ENCODE measurements at regions not wholly inside any gene's neighbourhood (a gene's known extent, or its start where the extent isn't known, plus 50 kb on each side); places are given as distances from the start of the nearest gene placed in this dataset.

DNA sequence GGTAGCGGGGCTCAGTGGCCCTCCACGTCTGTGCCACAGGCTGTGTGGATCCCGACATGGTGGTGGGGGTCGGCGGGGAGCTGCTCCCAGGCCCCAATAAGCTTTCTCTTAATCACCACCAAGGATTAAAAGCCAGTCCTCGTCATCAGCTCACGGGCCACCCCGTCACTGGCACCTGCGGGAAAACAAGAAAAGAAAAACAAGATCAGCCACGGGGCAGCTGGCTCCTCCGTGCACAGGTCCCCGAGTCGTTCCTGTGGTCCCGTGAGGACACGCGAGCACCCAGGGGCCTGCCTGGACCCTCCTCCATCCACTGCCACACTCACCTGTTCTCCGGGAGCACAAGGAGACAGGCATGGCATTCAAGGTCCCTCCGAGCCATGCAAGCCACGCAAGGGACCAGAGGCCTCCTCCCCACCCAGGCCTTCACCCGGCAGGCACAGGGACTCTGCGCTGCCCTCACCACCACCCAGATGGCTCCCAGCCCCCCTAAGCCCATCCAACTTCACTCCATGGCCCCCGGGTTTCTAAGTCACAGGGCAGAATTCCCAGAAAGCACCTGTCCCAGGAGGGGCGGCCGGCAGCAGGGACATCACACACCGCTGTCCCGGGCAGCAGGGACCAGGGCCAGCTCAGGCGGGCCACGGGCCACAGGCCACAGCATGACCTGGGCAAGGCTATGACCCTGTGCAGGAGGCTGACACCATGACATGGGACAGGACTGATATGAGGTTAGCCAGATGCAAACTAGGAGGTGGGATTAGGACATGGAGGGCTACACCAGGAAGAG is 72.0 kb downstream of the NCOR2 start:
- H3K4me3 Mint-ChIP-seq (ENCODE audit: unreplicated experiment) = no peak overlapping the region
- peaks cover 27% of the 10 kb centered on the region for H3K4me1 Mint-ChIP-seq (ENCODE audit: low read depth, unreplicated experiment)
- Histone ChIP-seq H3K9me3 (no peaks in the 10 kb centered on the region), H3K27me3 (replicated peaks; ENCODE audit: control insufficient read depth, insufficient read depth, low read length) (no peaks in the 10 kb centered on the region), H3K36me3 (ENCODE audit: control insufficient read depth, insufficient read depth, low read length) (no peaks in the 10 kb centered on the region), H3K4me1 (peaks cover 24% of the 10 kb centered on the region), H3K4me3 (ENCODE audit: low read depth, low read length) (no peak overlapping the region)
- peak overlapping the region; percentile 61 for H3K27ac Mint-ChIP-seq (ENCODE audit: unreplicated experiment)
- peaks cover 15% of the 10 kb centered on the region for H3K36me3 Mint-ChIP-seq (ENCODE audit: insufficient read depth, unreplicated experiment)
- TF ChIP-seq, protein P1, sequence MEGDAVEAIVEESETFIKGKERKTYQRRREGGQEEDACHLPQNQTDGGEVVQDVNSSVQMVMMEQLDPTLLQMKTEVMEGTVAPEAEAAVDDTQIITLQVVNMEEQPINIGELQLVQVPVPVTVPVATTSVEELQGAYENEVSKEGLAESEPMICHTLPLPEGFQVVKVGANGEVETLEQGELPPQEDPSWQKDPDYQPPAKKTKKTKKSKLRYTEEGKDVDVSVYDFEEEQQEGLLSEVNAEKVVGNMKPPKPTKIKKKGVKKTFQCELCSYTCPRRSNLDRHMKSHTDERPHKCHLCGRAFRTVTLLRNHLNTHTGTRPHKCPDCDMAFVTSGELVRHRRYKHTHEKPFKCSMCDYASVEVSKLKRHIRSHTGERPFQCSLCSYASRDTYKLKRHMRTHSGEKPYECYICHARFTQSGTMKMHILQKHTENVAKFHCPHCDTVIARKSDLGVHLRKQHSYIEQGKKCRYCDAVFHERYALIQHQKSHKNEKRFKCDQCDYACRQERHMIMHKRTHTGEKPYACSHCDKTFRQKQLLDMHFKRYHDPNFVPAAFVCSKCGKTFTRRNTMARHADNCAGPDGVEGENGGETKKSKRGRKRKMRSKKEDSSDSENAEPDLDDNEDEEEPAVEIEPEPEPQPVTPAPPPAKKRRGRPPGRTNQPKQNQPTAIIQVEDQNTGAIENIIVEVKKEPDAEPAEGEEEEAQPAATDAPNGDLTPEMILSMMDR (IDR thresholded peaks at IDR 0.05; ENCODE audit: insufficient read depth in 1 of 2, low read depth in 1 of 2, low read length in 1 of 2, severe bottlenecking in 1 of 2, unreplicated experiment in 1 of 2) = no peak
- POLR2A ChIA-PET = no interaction called here
- BruUV-seq (replicated peaks) = no TSS peak
- no peaks in the 10 kb centered on the region for H3K9me3 Mint-ChIP-seq (ENCODE audit: unreplicated experiment)
- no peak for DNase-seq
- intact Hi-C loops (cut with micrococcal nuclease; ENCODE audit: unreplicated experiment) = no loop called here
- CTCF ChIA-PET = no interaction called here
- no peaks in the 10 kb centered on the region for H3K27me3 Mint-ChIP-seq (ENCODE audit: insufficient read depth, unreplicated experiment)

DNA sequence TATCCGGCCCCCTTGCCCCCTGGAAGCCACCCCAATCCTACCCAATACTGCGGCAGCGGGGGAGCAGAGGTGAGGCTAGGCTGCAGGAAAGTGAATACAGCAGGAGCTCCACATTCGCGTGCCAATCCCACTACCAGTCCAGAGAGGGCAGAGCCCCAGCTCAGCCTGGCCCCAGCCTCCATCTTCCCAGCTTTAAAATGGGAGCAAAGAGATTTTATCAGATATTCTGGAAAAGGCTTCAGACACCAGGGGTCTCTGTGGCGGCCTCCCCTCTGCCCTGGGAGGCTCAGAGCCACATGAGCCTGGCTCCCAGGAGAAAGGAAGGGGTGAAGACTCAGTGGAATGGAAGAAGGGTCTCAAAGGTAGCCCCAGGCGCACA is 72.7 kb downstream of the NCOR2 start:
- Mint-ChIP-seq H3K4me3 (ENCODE audit: unreplicated experiment) (no peak overlapping the region), H3K4me1 (ENCODE audit: low read depth, unreplicated experiment) (peaks cover 25% of the 10 kb centered on the region), H3K36me3 (ENCODE audit: insufficient read depth, unreplicated experiment) (peaks cover 14% of the 10 kb centered on the region), H3K27ac (ENCODE audit: unreplicated experiment) (no peak overlapping the region), H3K9me3 (ENCODE audit: unreplicated experiment) (no peaks in the 10 kb centered on the region), H3K27me3 (ENCODE audit: insufficient read depth, unreplicated experiment) (no peaks in the 10 kb centered on the region)
- ChIA-PET CTCF (no interaction called here), POLR2A (no interaction called here)
- Histone ChIP-seq H3K9me3 (no peaks in the 10 kb centered on the region), H3K4me3 (ENCODE audit: low read depth, low read length) (no peak overlapping the region), H3K4me1 (peaks cover 17% of the 10 kb centered on the region), H3K36me3 (ENCODE audit: control insufficient read depth, insufficient read depth, low read length) (no peaks in the 10 kb centered on the region; the same call in 1 of the 2 replicates), H3K27me3 (replicated peaks; ENCODE audit: control insufficient read depth, insufficient read depth, low read length) (no peaks in the 10 kb centered on the region)
- intact Hi-C loops (cut with micrococcal nuclease; ENCODE audit: unreplicated experiment) = no loop called here
- no TSS peak for BruUV-seq (replicated peaks)
- no peak for DNase-seq
- TF ChIP-seq, protein P1 (IDR thresholded peaks at IDR 0.05; ENCODE audit: insufficient read depth in 1 of 2, low read depth in 1 of 2, low read length in 1 of 2, severe bottlenecking in 1 of 2, unreplicated experiment in 1 of 2) = no peak

DNA sequence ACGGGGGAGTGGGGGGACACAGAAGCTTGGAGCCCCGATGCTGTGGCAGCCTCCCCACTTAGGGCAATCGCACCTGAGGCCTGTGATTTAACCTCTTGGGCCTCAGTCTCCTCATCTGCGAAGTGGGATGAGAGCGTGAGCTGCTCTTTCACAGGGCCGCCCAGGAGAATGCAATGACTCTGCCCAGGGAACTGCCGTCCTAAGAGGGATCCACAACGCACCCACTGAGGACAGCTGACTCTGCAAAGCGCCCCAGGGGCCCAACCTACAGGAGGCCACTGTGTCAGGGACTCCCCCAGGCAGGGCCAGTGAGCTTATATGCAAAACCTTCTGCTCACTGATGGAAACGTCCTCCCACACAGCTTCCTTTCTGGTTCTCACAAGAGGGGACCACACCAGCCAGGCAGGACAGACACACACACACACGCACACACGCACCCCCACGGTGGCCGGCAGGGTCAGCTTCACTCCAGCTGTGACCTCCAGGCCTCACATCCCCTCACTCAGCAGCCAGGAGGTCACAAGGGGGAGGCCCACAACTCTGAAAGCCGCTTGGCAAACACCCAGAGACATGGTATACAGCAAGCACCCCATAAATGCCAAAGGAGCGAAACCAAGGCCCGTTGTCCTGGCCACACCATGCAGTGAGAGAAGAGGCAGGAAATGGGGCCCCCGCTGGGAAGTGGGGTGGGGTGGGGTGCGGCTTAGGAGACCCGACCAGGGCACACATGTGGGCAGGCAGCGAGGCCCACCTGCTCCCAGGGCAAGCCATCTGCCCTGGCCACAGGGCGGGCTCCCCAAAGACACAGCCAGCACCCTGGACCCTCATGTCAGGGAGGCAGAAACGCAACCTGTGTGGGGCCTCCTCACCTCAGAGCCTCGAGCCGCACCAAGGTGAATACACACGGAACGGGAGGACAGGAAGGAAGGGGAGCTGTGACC is 73.3 kb downstream of the NCOR2 start:
- ChIA-PET POLR2A (no interaction called here), CTCF (no interaction called here)
- Histone ChIP-seq H3K4me1 (peaks cover 11% of the 10 kb centered on the region), H3K27me3 (replicated peaks; ENCODE audit: control insufficient read depth, insufficient read depth, low read length) (no peaks in the 10 kb centered on the region), H3K9me3 (no peaks in the 10 kb centered on the region), H3K4me3 (ENCODE audit: low read depth, low read length) (no peak overlapping the region), H3K36me3 (ENCODE audit: control insufficient read depth, insufficient read depth, low read length) (no peaks in the 10 kb centered on the region; the same call in none of the 2 replicates)
- intact Hi-C loops (cut with micrococcal nuclease; ENCODE audit: unreplicated experiment) = no loop called here
- no TSS peak for BruUV-seq (replicated peaks)
- DNase-seq = no peak
- peaks cover 18% of the 10 kb centered on the region for H3K4me1 Mint-ChIP-seq (ENCODE audit: low read depth, unreplicated experiment)
- no peaks in the 10 kb centered on the region for H3K27me3 Mint-ChIP-seq (ENCODE audit: insufficient read depth, unreplicated experiment)
- peak overlapping the region; percentile 36 for H3K27ac Mint-ChIP-seq (ENCODE audit: unreplicated experiment)
- TF ChIP-seq, protein P1 (IDR thresholded peaks at IDR 0.05; ENCODE audit: insufficient read depth in 1 of 2, low read depth in 1 of 2, low read length in 1 of 2, severe bottlenecking in 1 of 2, unreplicated experiment in 1 of 2) = no peak
- peaks cover 18% of the 10 kb centered on the region for H3K36me3 Mint-ChIP-seq (ENCODE audit: insufficient read depth, unreplicated experiment)
- no peak overlapping the region for H3K4me3 Mint-ChIP-seq (ENCODE audit: unreplicated experiment)
- H3K9me3 Mint-ChIP-seq (ENCODE audit: unreplicated experiment) = no peaks in the 10 kb centered on the region

All from Caco-2 (cell line).